H9 (cell line): ENCODE measurements at regions not wholly inside any gene's neighbourhood (a gene's known extent, or its start where the extent isn't known, plus 50 kb on each side); places are given as distances from the start of the nearest gene placed in this dataset.

Source experiments
- DNase-seq: peaks from one replicate; pipeline ENCODE4 v3.0.0-alpha.2; 2017
- H2AFZ ChIP-seq: one replicate; pipeline ENCODE4 v1.6.1; 2013; ENCODE audit warnings: mild to moderate bottlenecking, low read length, control low read depth, moderate library complexity
- H2AK5ac ChIP-seq: 2 replicates; pipeline ENCODE4 v1.6.1; 2013; ENCODE audit warnings: low read length, control low read depth, mixed read lengths; ENCODE audit not compliant: insufficient read length
- H2BK120ac ChIP-seq: one replicate; pipeline ENCODE4 v1.6.1; 2013; ENCODE audit warnings: low read depth, mild to moderate bottlenecking, low read length, control low read depth, inconsistent platforms; ENCODE audit not compliant: poor library complexity, severe bottlenecking
- H2BK12ac ChIP-seq: 2 replicates; pipeline ENCODE4 v1.6.1; 2013; ENCODE audit warnings: low read length, control low read depth, mixed read lengths, low read depth; ENCODE audit not compliant: insufficient read length
- H2BK15ac ChIP-seq: 2 replicates; pipeline ENCODE4 v1.6.1; 2013; ENCODE audit warnings: low read depth, low read length, control low read depth
- H2BK20ac ChIP-seq: one replicate; pipeline ENCODE4 v1.6.1; 2013; ENCODE audit warnings: low read depth, mild to moderate bottlenecking, low read length, control low read depth, inconsistent platforms; ENCODE audit not compliant: poor library complexity, severe bottlenecking
- H2BK5ac ChIP-seq: 2 replicates; pipeline ENCODE4 v1.6.1; 2013; ENCODE audit warnings: low read length, control low read depth, mixed read lengths; ENCODE audit not compliant: insufficient read length
- H3K14ac ChIP-seq: 2 replicates; pipeline ENCODE4 v1.6.1; 2013; ENCODE audit warnings: low read length, control low read depth; ENCODE audit not compliant: insufficient read depth
- H3K18ac ChIP-seq: 2 replicates; pipeline ENCODE4 v1.6.1; 2013; ENCODE audit warnings: low read depth, mild to moderate bottlenecking, mixed read lengths, low read length, control low read depth; ENCODE audit not compliant: insufficient read length
- H3K23ac ChIP-seq: 2 replicates; pipeline ENCODE4 v1.6.1; 2013; ENCODE audit warnings: low read length, control low read depth, mixed read lengths, low read depth; ENCODE audit not compliant: insufficient read length
- H3K23me2 ChIP-seq: 2 replicates; pipeline ENCODE4 v1.6.1; 2013; ENCODE audit warnings: low read depth, mild to moderate bottlenecking, mixed read lengths, low read length, control low read depth; ENCODE audit not compliant: insufficient read length, poor library complexity, severe bottlenecking
- H3K27ac ChIP-seq: 2 replicates; pipeline ENCODE4 v1.5.1; 2013; ENCODE audit warnings: low read length, control low read depth, mixed read lengths, low read depth; ENCODE audit not compliant: insufficient read length
- H3K27me3 ChIP-seq: 2 replicates; pipeline ENCODE4 v1.6.1; 2013; ENCODE audit warnings: low read length, control low read depth, inconsistent platforms; ENCODE audit not compliant: insufficient read depth
- H3K4ac ChIP-seq: 2 replicates; pipeline ENCODE4 v1.6.1; 2013; ENCODE audit warnings: low read depth, mild to moderate bottlenecking, control low read depth, inconsistent platforms, low read length, moderate library complexity
- H3K4me1 ChIP-seq: 2 replicates; pipeline ENCODE4 v1.6.1; 2013; ENCODE audit warnings: low read length, control low read depth, inconsistent platforms; ENCODE audit not compliant: insufficient read depth
- H3K4me2 ChIP-seq: 2 replicates; pipeline ENCODE4 v1.6.1; 2013; ENCODE audit warnings: low read length, control low read depth, mixed read lengths; ENCODE audit not compliant: insufficient read length, insufficient read depth
- H3K56ac ChIP-seq: 2 replicates; pipeline ENCODE4 v1.6.1; 2013; ENCODE audit warnings: low read depth, mild to moderate bottlenecking, mixed read lengths, low read length, control low read depth; ENCODE audit not compliant: insufficient read length
- H3K79me1 ChIP-seq: 2 replicates; pipeline ENCODE4 v1.6.1; 2013; ENCODE audit warnings: low read depth, mild to moderate bottlenecking, moderate library complexity, low read length, control low read depth, inconsistent platforms; ENCODE audit not compliant: insufficient read depth, poor library complexity, severe bottlenecking
- H3K79me2 ChIP-seq: 2 replicates; pipeline ENCODE4 v1.6.1; 2013; ENCODE audit warnings: low read length, control low read depth, inconsistent platforms; ENCODE audit not compliant: insufficient read depth
- H3K9ac ChIP-seq: 2 replicates; pipeline ENCODE4 v1.6.1; 2013; ENCODE audit warnings: low read length, control low read depth, mixed read lengths; ENCODE audit not compliant: insufficient read length; ENCODE audit errors: extremely low read depth
- H3K9me3 ChIP-seq: one replicate; pipeline ENCODE4 v1.6.1; 2013; ENCODE audit warnings: low read depth, low read length, inconsistent platforms; ENCODE audit not compliant: control insufficient read depth
- H3T11ph ChIP-seq: one replicate; pipeline ENCODE4 v1.6.1; 2013; ENCODE audit warnings: mild to moderate bottlenecking, low read length, control low read depth, inconsistent platforms
- H4K20me1 ChIP-seq: one replicate; pipeline ENCODE4 v1.6.1; 2013; ENCODE audit not compliant: control insufficient read depth, insufficient read length, insufficient read depth
- H4K5ac ChIP-seq: 2 replicates; pipeline ENCODE4 v1.6.1; 2013; ENCODE audit warnings: low read depth, mild to moderate bottlenecking, mixed read lengths, low read length, control low read depth; ENCODE audit not compliant: insufficient read length
- H4K8ac ChIP-seq: replicated peaks from 2 replicates; pipeline ENCODE4 v1.6.1; 2013; ENCODE audit warnings: low read length, control low read depth, mixed read lengths, low read depth; ENCODE audit not compliant: insufficient read length
- H4K91ac ChIP-seq: 2 replicates; pipeline ENCODE4 v1.6.1; 2013; ENCODE audit warnings: low read depth, mild to moderate bottlenecking, moderate library complexity, mixed read lengths, low read length, control low read depth; ENCODE audit not compliant: insufficient read length
- H3K27ac Mint-ChIP-seq, 3 experiments: 2 replicates in 2 of 3; 3 replicates in 1 of 3; pipeline ENCODE4 v1.8.0; 2020 to 2021; ENCODE audit warnings: mixed read lengths in 3 of 3, mild to moderate bottlenecking in 1 of 3, moderate library complexity in 1 of 3
- H3K27me3 Mint-ChIP-seq: 2 replicates; pipeline ENCODE4 v1.8.0; 2021; ENCODE audit warnings: low read depth, mild to moderate bottlenecking, moderate library complexity, mixed read lengths
- H3K36me3 Mint-ChIP-seq, 3 experiments: 2 replicates in 2 of 3; 3 replicates in 1 of 3; pipeline ENCODE4 v1.8.0; 2020 to 2021; ENCODE audit warnings: low read depth in 3 of 3, mixed read lengths in 3 of 3; ENCODE audit not compliant: insufficient read depth in 1 of 3
- H3K4me1 Mint-ChIP-seq, 2 experiments: 2 replicates each; pipeline ENCODE4 v1.8.0; 2020; ENCODE audit warnings: mixed read lengths in 2 of 2
- H3K4me3 Mint-ChIP-seq, 2 experiments: 2 replicates in 1 of 2; 3 replicates in 1 of 2; pipeline ENCODE4 v1.8.0; 2020 to 2021; ENCODE audit warnings: mild to moderate bottlenecking in 2 of 2, mixed read lengths in 2 of 2, moderate library complexity in 1 of 2
- H3K9me3 Mint-ChIP-seq, 2 experiments: 2 replicates in 1 of 2; 3 replicates in 1 of 2; pipeline ENCODE4 v1.8.0; 2020; ENCODE audit warnings: mild to moderate bottlenecking in 2 of 2, mixed read lengths in 2 of 2, moderate library complexity in 1 of 2
- WGBS: extraction: QIAGEN DNeasy Blood & Tissue Kit; methylation state at CpG from one replicate; pipeline ENCODE4 v1.1.7; 2013; ENCODE audit warnings: missing lambda C conversion rate, low lambda C conversion rate, mixed read lengths; ENCODE audit not compliant: insufficient read length; ENCODE audit errors: extremely low coverage; 5-methylcytosine and 5-hydroxymethylcytosine counted together
- TF ChIP-seq, protein P1 (sequence below): fragments of 200-600 bp; sonication (generic); conservative IDR thresholded peaks from 3 replicates; pipeline ENCODE4 v1.8.0; 2021; ENCODE audit warnings: antibody characterized with exemption, mild to moderate bottlenecking

- no peaks in the 10 kb centered on the region for H3K79me1 ChIP-seq
- no peak overlapping the region for H2BK20ac ChIP-seq
- H3K9ac ChIP-seq, result no peak overlapping the region
- Mint-ChIP-seq H3K36me3 (peaks cover 0 to 1% (median 0%) of the 10 kb centered on the region in 3 experiments; a peak in 2 of 7 replicates), H3K4me1 (no peaks in the 10 kb centered on the region), H3K4me3 (no peak overlapping the region), H3K9me3 (peaks cover 7% of the 10 kb centered on the region in 2 experiments; a peak in 4 of 5 replicates), H3K27ac (no peak overlapping the region), H3K27me3 (peaks cover 2% of the 10 kb centered on the region; the same call in 1 of the 2 replicates)
- no peak overlapping the region for H2BK15ac ChIP-seq
- H3K14ac ChIP-seq, result no peak overlapping the region
- H4K20me1 ChIP-seq, result no peaks in the 10 kb centered on the region
- WGBS, result no CpG with 5 or more reads among the region's 2 CpGs
- no peaks in the 10 kb centered on the region for H3K27me3 ChIP-seq
- TF ChIP-seq, protein P1, sequence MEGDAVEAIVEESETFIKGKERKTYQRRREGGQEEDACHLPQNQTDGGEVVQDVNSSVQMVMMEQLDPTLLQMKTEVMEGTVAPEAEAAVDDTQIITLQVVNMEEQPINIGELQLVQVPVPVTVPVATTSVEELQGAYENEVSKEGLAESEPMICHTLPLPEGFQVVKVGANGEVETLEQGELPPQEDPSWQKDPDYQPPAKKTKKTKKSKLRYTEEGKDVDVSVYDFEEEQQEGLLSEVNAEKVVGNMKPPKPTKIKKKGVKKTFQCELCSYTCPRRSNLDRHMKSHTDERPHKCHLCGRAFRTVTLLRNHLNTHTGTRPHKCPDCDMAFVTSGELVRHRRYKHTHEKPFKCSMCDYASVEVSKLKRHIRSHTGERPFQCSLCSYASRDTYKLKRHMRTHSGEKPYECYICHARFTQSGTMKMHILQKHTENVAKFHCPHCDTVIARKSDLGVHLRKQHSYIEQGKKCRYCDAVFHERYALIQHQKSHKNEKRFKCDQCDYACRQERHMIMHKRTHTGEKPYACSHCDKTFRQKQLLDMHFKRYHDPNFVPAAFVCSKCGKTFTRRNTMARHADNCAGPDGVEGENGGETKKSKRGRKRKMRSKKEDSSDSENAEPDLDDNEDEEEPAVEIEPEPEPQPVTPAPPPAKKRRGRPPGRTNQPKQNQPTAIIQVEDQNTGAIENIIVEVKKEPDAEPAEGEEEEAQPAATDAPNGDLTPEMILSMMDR, result no peak
- no peak overlapping the region for H3T11ph ChIP-seq
- no peaks in the 10 kb centered on the region for H3K4me1 ChIP-seq
- no peaks in the 10 kb centered on the region for H3K23me2 ChIP-seq
- H2BK5ac ChIP-seq, result no peak overlapping the region
- H4K5ac ChIP-seq, result no peak overlapping the region
- no peak overlapping the region for H2AFZ ChIP-seq
- H3K23ac ChIP-seq, result no peak overlapping the region
- no peak overlapping the region for H2BK12ac ChIP-seq
- no peaks in the 10 kb centered on the region for H3K9me3 ChIP-seq
- H3K56ac ChIP-seq, result no peak overlapping the region
- no peaks in the 10 kb centered on the region for H3K79me2 ChIP-seq
- no peak overlapping the region for H2BK120ac ChIP-seq
- H4K91ac ChIP-seq, result no peak overlapping the region
- no peak overlapping the region for H3K18ac ChIP-seq
- H3K4me2 ChIP-seq, result no peak overlapping the region
- no peak overlapping the region for H3K27ac ChIP-seq
- no peak overlapping the region for H3K4ac ChIP-seq
- H4K8ac ChIP-seq, result no peak overlapping the region
- H2AK5ac ChIP-seq, result no peak overlapping the region
- no peak for DNase-seq
These were observed 66.6 kb upstream of the GDNF start for GRCh38 chr5:37906416-37906815.
